SK-N-SH treated with all-trans-retinoic acid at 6 μM for 48 hours (cell line): ENCODE measurements at regions not wholly inside any gene's neighbourhood (a gene's known extent, or its start where the extent isn't known, plus 50 kb on each side); places are given as distances from the start of the nearest gene placed in this dataset.

Source experiments
- ATAC-seq: fragments of 200-7000 bp; cut with Tn5 transposase; 3 replicates; pipeline ENCODE4 v1.9.1; 2020; ENCODE audit warnings: mild to moderate bottlenecking, moderate library complexity
- ARNTL ChIP-seq: fragments of 450-650 bp; formaldehyde crosslinking; IDR thresholded peaks from 2 replicates; pipeline ENCODE4 v1.5.0; 2020; ENCODE audit warnings: low read depth, mild to moderate bottlenecking, moderate library complexity, borderline replicate concordance
- BACH2 ChIP-seq: fragments of 250-450 bp; sonication (Bioruptor Pico); IDR thresholded peaks from 2 replicates; pipeline ENCODE4 v1.9.0; 2021; ENCODE audit warnings: mild to moderate bottlenecking, borderline replicate concordance
- CSDC2 ChIP-seq: fragments of 250-450 bp; sonication (Bioruptor Pico); IDR thresholded peaks from 2 replicates; pipeline ENCODE4 v1.5.0; 2020; ENCODE audit warnings: mild to moderate bottlenecking, moderate library complexity
- CSRNP3 ChIP-seq: fragments of 250-450 bp; sonication (Bioruptor Pico); IDR thresholded peaks from 2 replicates; pipeline ENCODE4 v1.5.1; 2021; ENCODE audit warnings: mild to moderate bottlenecking, moderate library complexity
- ESRRG ChIP-seq: fragments of 250-450 bp; sonication (Bioruptor Pico); IDR thresholded peaks from 2 replicates; pipeline ENCODE4 v1.6.1; 2021; ENCODE audit warnings: mild to moderate bottlenecking
- GLIS3 ChIP-seq: fragments of 250-450 bp; sonication (Bioruptor Pico); IDR thresholded peaks from 2 replicates; pipeline ENCODE4 v1.5.0; 2020; ENCODE audit warnings: mild to moderate bottlenecking, moderate library complexity
- ISL1 ChIP-seq: fragments of 250-450 bp; sonication (Bioruptor Pico); IDR thresholded peaks from 2 replicates; pipeline ENCODE4 v2.1.2; 2022; ENCODE audit warnings: mild to moderate bottlenecking, moderate library complexity
- OSR1 ChIP-seq: fragments of 250-450 bp; sonication (Bioruptor Pico); IDR thresholded peaks from 2 replicates; pipeline ENCODE4 v1.8.0; 2022; ENCODE audit warnings: moderate library complexity, mild to moderate bottlenecking, inconsistent platforms
- PPARA ChIP-seq: fragments of 250-450 bp; sonication (Bioruptor Pico); IDR thresholded peaks from 2 replicates; pipeline ENCODE4 v1.5.0; 2020; ENCODE audit warnings: mild to moderate bottlenecking, borderline replicate concordance
- RARB ChIP-seq: fragments of 250-450 bp; sonication (Bioruptor Pico); IDR thresholded peaks from 2 replicates; pipeline ENCODE4 v1.8.0; 2021; ENCODE audit warnings: mild to moderate bottlenecking, moderate library complexity
- SNAI2 ChIP-seq: fragments of 250-450 bp; sonication (Bioruptor Pico); IDR thresholded peaks from 2 replicates; pipeline ENCODE4 v1.5.0; 2020; ENCODE audit warnings: mild to moderate bottlenecking, moderate library complexity
- TCF4 ChIP-seq: fragments of 250-450 bp; sonication (Bioruptor Pico); IDR thresholded peaks from 2 replicates; pipeline ENCODE4 v1.8.0; 2021; ENCODE audit warnings: mild to moderate bottlenecking, moderate library complexity, borderline replicate concordance
- TOX ChIP-seq: fragments of 250-450 bp; sonication (Bioruptor Pico); IDR thresholded peaks from 2 replicates; pipeline ENCODE4 v1.8.0; 2021; ENCODE audit warnings: mild to moderate bottlenecking, moderate library complexity, borderline replicate concordance
- ZC3H10 ChIP-seq: fragments of 250-450 bp; sonication (Bioruptor Pico); IDR thresholded peaks from 2 replicates; pipeline ENCODE4 v1.5.1; 2021; ENCODE audit warnings: mild to moderate bottlenecking, moderate library complexity
- ZFP3 ChIP-seq: fragments of 250-450 bp; sonication (Bioruptor Pico); IDR thresholded peaks from 2 replicates; pipeline ENCODE4 v1.5.0; 2020; ENCODE audit warnings: mild to moderate bottlenecking, moderate library complexity
- ZFP30 ChIP-seq: fragments of 450-650 bp; formaldehyde crosslinking; IDR thresholded peaks from 2 replicates; pipeline ENCODE4 v1.5.0; 2022; ENCODE audit warnings: mild to moderate bottlenecking, moderate library complexity
- ZNF565 ChIP-seq: fragments of 450-650 bp; formaldehyde crosslinking; conservative IDR thresholded peaks from 2 replicates; pipeline ENCODE4 v1.5.0; 2020; ENCODE audit warnings: low read depth, mild to moderate bottlenecking, moderate library complexity
- ZNF70 ChIP-seq: fragments of 450-650 bp; formaldehyde crosslinking; IDR thresholded peaks from 2 replicates; pipeline ENCODE4 v1.5.0; 2020; ENCODE audit warnings: mild to moderate bottlenecking, moderate library complexity
- ZNF8 ChIP-seq: fragments of 450-650 bp; formaldehyde crosslinking; IDR thresholded peaks from 2 replicates; pipeline ENCODE4 v1.5.0; 2020; ENCODE audit warnings: mild to moderate bottlenecking, moderate library complexity
- TF ChIP-seq, protein P1 (sequence below): fragments of 250-450 bp; sonication (Bioruptor Pico); IDR thresholded peaks from 2 replicates; pipeline ENCODE4 v1.5.0; 2020; ENCODE audit warnings: mild to moderate bottlenecking, moderate library complexity
- TF ChIP-seq, protein P2 (sequence below): fragments of 250-450 bp; sonication (Bioruptor Pico); IDR thresholded peaks from 2 replicates; pipeline ENCODE4 v1.5.1; 2020; ENCODE audit warnings: low read depth, mild to moderate bottlenecking, moderate library complexity
- TF ChIP-seq, protein P3 (sequence below): fragments of 250-450 bp; sonication (Bioruptor Pico); IDR thresholded peaks from 2 replicates; pipeline ENCODE4 v1.8.0; 2020; ENCODE audit warnings: mild to moderate bottlenecking, moderate library complexity, borderline replicate concordance
- TF ChIP-seq, protein P4 (sequence below): fragments of 250-450 bp; sonication (Bioruptor Pico); IDR thresholded peaks from 2 replicates; pipeline ENCODE4 v1.8.0; 2021; ENCODE audit warnings: low read depth, mild to moderate bottlenecking, moderate library complexity, borderline replicate concordance

GRCh38 chr12:77372494-77372893, 307.1 kb upstream of the E2F7 start:
- no peak for ATAC-seq

DNA sequence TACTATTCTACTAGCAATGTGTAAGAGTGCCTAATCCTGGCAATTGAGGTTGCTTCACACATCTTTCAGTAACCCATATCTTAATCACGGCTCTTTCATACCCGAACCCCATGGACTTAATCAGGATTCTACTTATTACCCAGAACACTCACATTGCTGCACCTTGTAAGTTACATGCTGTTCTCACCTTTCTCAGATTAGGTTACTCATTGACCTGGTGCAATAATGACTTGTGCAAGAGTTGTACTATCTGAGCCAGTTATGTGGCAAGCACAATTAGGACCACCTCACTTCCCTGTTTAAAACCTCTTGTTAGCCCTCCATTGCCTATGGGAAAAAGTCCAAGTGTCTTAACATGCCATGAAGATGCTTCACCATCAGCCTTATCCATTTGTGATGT, 306.7 kb upstream of the E2F7 start:
- ATAC-seq: no peak
- TF ChIP-seq, protein P1, sequence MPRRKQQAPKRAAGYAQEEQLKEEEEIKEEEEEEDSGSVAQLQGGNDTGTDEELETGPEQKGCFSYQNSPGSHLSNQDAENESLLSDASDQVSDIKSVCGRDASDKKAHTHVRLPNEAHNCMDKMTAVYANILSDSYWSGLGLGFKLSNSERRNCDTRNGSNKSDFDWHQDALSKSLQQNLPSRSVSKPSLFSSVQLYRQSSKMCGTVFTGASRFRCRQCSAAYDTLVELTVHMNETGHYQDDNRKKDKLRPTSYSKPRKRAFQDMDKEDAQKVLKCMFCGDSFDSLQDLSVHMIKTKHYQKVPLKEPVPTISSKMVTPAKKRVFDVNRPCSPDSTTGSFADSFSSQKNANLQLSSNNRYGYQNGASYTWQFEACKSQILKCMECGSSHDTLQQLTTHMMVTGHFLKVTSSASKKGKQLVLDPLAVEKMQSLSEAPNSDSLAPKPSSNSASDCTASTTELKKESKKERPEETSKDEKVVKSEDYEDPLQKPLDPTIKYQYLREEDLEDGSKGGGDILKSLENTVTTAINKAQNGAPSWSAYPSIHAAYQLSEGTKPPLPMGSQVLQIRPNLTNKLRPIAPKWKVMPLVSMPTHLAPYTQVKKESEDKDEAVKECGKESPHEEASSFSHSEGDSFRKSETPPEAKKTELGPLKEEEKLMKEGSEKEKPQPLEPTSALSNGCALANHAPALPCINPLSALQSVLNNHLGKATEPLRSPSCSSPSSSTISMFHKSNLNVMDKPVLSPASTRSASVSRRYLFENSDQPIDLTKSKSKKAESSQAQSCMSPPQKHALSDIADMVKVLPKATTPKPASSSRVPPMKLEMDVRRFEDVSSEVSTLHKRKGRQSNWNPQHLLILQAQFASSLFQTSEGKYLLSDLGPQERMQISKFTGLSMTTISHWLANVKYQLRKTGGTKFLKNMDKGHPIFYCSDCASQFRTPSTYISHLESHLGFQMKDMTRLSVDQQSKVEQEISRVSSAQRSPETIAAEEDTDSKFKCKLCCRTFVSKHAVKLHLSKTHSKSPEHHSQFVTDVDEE (CRISPR knock-in tag): no peak
- TF ChIP-seq, protein P2, sequence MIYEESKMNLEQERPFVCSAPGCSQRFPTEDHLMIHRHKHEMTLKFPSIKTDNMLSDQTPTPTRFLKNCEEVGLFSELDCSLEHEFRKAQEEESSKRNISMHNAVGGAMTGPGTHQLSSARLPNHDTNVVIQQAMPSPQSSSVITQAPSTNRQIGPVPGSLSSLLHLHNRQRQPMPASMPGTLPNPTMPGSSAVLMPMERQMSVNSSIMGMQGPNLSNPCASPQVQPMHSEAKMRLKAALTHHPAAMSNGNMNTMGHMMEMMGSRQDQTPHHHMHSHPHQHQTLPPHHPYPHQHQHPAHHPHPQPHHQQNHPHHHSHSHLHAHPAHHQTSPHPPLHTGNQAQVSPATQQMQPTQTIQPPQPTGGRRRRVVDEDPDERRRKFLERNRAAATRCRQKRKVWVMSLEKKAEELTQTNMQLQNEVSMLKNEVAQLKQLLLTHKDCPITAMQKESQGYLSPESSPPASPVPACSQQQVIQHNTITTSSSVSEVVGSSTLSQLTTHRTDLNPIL (CRISPR knock-in tag): no peak
- TF ChIP-seq CSDC2 (no peak), TOX (CRISPR knock-in tag) (no peak), RARB (no peak), SNAI2 (CRISPR knock-in tag) (no peak), ZC3H10 (CRISPR knock-in tag) (no peak)

More at GRCh38 chr12:77372494-77372893, 307.1 kb upstream of the E2F7 start:
- TF ChIP-seq ZNF8 (CRISPR knock-in tag): no peak
- no peak for TF ChIP-seq CSRNP3
- TF ChIP-seq ZFP30 (CRISPR knock-in tag): no peak
- TF ChIP-seq, protein P2 (CRISPR knock-in tag): no peak
- no peak for TF ChIP-seq OSR1
- TF ChIP-seq BACH2 (CRISPR knock-in tag): no peak
- TF ChIP-seq, protein P1 (CRISPR knock-in tag): no peak
- no peak for TF ChIP-seq RARB
- TF ChIP-seq ZNF70 (CRISPR knock-in tag): no peak
- no peak for TF ChIP-seq ZNF565
- no peak for TF ChIP-seq PPARA (CRISPR knock-in tag)
- TF ChIP-seq TOX (CRISPR knock-in tag): no peak
- no peak for TF ChIP-seq ARNTL (CRISPR knock-in tag)
- TF ChIP-seq, protein P3, sequence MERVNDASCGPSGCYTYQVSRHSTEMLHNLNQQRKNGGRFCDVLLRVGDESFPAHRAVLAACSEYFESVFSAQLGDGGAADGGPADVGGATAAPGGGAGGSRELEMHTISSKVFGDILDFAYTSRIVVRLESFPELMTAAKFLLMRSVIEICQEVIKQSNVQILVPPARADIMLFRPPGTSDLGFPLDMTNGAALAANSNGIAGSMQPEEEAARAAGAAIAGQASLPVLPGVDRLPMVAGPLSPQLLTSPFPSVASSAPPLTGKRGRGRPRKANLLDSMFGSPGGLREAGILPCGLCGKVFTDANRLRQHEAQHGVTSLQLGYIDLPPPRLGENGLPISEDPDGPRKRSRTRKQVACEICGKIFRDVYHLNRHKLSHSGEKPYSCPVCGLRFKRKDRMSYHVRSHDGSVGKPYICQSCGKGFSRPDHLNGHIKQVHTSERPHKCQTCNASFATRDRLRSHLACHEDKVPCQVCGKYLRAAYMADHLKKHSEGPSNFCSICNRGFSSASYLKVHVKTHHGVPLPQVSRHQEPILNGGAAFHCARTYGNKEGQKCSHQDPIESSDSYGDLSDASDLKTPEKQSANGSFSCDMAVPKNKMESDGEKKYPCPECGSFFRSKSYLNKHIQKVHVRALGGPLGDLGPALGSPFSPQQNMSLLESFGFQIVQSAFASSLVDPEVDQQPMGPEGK (CRISPR knock-in tag): no peak
- no peak for TF ChIP-seq CSDC2
- no peak for TF ChIP-seq ESRRG (CRISPR knock-in tag)
- TF ChIP-seq TCF4 (CRISPR knock-in tag): no peak

- no peak for ATAC-seq
- TF ChIP-seq PPARA (CRISPR knock-in tag) (no peak), SNAI2 (CRISPR knock-in tag) (no peak), ZFP30 (CRISPR knock-in tag) (no peak), GLIS3 (CRISPR knock-in tag) (no peak), CSRNP3 (no peak), BACH2 (CRISPR knock-in tag) (no peak), CSDC2 (no peak), OSR1 (no peak), TCF4 (CRISPR knock-in tag) (no peak), ZNF8 (CRISPR knock-in tag) (no peak), ISL1 (no peak), ZFP3 (no peak), ARNTL (CRISPR knock-in tag) (no peak)
- TF ChIP-seq, protein P4, sequence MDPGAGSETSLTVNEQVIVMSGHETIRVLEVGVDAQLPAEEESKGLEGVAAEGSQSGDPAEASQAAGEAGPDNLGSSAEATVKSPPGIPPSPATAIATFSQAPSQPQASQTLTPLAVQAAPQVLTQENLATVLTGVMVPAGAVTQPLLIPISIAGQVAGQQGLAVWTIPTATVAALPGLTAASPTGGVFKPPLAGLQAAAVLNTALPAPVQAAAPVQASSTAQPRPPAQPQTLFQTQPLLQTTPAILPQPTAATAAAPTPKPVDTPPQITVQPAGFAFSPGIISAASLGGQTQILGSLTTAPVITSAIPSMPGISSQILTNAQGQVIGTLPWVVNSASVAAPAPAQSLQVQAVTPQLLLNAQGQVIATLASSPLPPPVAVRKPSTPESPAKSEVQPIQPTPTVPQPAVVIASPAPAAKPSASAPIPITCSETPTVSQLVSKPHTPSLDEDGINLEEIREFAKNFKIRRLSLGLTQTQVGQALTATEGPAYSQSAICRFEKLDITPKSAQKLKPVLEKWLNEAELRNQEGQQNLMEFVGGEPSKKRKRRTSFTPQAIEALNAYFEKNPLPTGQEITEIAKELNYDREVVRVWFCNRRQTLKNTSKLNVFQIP (CRISPR knock-in tag): no peak
Measured at GRCh38 chr12:77368379-77368778, 303.0 kb upstream of the E2F7 start.
